ENCODE measurements at regions not wholly inside any gene's neighbourhood (a gene's known extent, or its start where the extent isn't known, plus 50 kb on each side); places are given as distances from the start of the nearest gene placed in this dataset.

- intact Hi-C loops (cut with DNase I; ENCODE audit: low total_unique reads) (no loop called here), in situ Hi-C loops (cut with MboI; ENCODE audit: low sequenced_read_pairs in 4 of 4) (no loop called here)
- DNase-seq (no peak), ATAC-seq (no peak)
- Histone ChIP-seq H3K9me3 (no peaks in the 10 kb centered on the region), H3K27ac (no peak overlapping the region), H3K4me1 (no peaks in the 10 kb centered on the region), H3K36me3 (no peaks in the 10 kb centered on the region), H3K4me3 (no peak overlapping the region), H3K27me3 (no peaks in the 10 kb centered on the region)
- TF ChIP-seq POLR2A (IDR thresholded peaks at IDR 0.05) (no peak), CTCF (IDR thresholded peaks at IDR 0.05 in 4 of 5, conservative IDR thresholded peaks at IDR 0.05 in 1 of 5) (no peak)
These were observed 149.8 kb upstream of the FREM2 start for GRCh38 chr13:38537051-38537450.

GRCh38 chr13:38538422-38538821 lies 148.5 kb upstream of the FREM2 start:
- no peak for ATAC-seq
- in situ Hi-C loops (cut with MboI; ENCODE audit: low sequenced_read_pairs in 4 of 4): no loop called here
- H3K4me3 ChIP-seq: no peak overlapping the region
- intact Hi-C loops (cut with DNase I; ENCODE audit: low total_unique reads): no loop called here
- no peaks in the 10 kb centered on the region for H3K4me1 ChIP-seq
- H3K9me3 ChIP-seq: no peaks in the 10 kb centered on the region
- TF ChIP-seq POLR2A (IDR thresholded peaks at IDR 0.05) (no peak), CTCF (IDR thresholded peaks at IDR 0.05 in 4 of 5, conservative IDR thresholded peaks at IDR 0.05 in 1 of 5) (no peak)
- no peaks in the 10 kb centered on the region for H3K36me3 ChIP-seq
- H3K27ac ChIP-seq: no peak overlapping the region
- no peaks in the 10 kb centered on the region for H3K27me3 ChIP-seq
- DNase-seq: no peak

DNA sequence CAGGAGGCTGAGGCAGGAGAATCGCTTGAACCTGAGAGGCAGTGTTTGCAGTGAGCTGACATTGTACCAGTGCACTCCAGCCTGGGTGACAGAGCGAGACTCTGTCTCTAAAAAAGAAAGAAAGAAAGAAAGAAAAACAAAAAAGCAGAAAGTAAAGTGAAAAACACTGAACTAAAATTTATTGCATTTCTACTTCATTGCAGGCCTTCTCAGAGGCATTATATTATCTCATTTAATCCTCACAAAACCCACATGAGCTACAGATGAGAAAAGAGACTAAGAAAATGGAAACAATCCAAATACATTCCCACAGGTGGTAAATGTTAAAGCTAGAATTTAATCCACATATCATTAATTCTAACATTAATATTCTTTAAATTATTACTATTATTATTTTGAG lies 147.2 kb upstream of the FREM2 start:
- no peak overlapping the region for H3K27ac ChIP-seq
- no peaks in the 10 kb centered on the region for H3K4me1 ChIP-seq
- TF ChIP-seq POLR2A (IDR thresholded peaks at IDR 0.05) (no peak), CTCF (IDR thresholded peaks at IDR 0.05 in 4 of 5, conservative IDR thresholded peaks at IDR 0.05 in 1 of 5) (no peak)
- in situ Hi-C loops (cut with MboI; ENCODE audit: low sequenced_read_pairs in 4 of 4): no loop called here
- no peaks in the 10 kb centered on the region for H3K36me3 ChIP-seq
- no peak overlapping the region for H3K4me3 ChIP-seq
- DNase-seq: no peak
- H3K27me3 ChIP-seq: no peaks in the 10 kb centered on the region
- intact Hi-C loops (cut with DNase I; ENCODE audit: low total_unique reads): no loop called here
- H3K9me3 ChIP-seq: no peaks in the 10 kb centered on the region
- no peak for ATAC-seq

DNA sequence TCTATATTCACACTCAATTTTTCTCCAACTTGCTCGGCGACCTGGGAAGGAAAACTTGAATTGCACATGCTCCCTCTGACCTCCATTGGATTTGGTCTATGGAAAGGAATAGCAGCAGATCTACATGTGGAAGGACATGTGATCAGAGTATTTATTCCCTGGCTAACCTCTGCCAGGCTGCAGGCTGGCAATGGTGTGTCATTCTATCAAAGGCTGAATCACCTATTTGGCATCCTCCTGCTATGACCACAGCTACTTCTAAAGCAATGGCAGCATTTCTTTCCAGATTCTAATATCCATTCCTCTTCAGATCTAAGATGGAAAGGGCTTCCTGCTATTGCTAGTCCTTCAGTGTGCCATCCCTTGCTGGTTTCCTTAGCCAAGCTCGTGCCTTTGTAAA lies 144.3 kb upstream of the FREM2 start:
- no peak for DNase-seq
- no peaks in the 10 kb centered on the region for H3K27me3 ChIP-seq
- in situ Hi-C loops (cut with MboI; ENCODE audit: low sequenced_read_pairs in 4 of 4) (no loop called here), intact Hi-C loops (cut with DNase I; ENCODE audit: low total_unique reads) (no loop called here)
- H3K4me1 ChIP-seq: no peaks in the 10 kb centered on the region
- no peak overlapping the region for H3K27ac ChIP-seq
- no peaks in the 10 kb centered on the region for H3K36me3 ChIP-seq
- no peak for ATAC-seq
- TF ChIP-seq POLR2A (IDR thresholded peaks at IDR 0.05) (no peak), CTCF (IDR thresholded peaks at IDR 0.05 in 4 of 5, conservative IDR thresholded peaks at IDR 0.05 in 1 of 5) (no peak)
- no peak overlapping the region for H3K4me3 ChIP-seq
- H3K9me3 ChIP-seq: no peaks in the 10 kb centered on the region

DNA sequence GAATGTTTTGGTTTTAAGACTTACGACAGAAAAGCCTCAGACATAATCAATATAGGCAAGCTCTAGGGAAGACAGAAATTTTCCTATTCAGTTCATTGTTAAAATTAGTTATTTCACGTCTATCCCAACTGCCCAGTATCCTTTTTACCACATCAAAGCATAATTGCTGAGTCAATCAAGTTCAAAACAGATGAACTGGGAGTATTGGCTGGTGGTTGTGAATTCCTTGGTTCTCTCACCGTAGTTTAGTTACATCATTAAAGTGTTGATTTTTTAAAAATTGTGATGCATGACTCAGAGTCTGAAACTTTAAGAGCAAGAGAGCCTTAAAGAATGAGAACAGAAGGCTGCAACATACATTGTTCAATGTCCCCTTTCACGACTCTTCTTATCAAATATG lies 143.3 kb upstream of the FREM2 start:
- TF ChIP-seq CTCF (IDR thresholded peaks at IDR 0.05 in 4 of 5, conservative IDR thresholded peaks at IDR 0.05 in 1 of 5): no peak
- TF ChIP-seq POLR2A (IDR thresholded peaks at IDR 0.05): no peak
- intact Hi-C loops (cut with DNase I; ENCODE audit: low total_unique reads): no loop called here

More for the DNA sequence above, 143.3 kb upstream of the FREM2 start:
- DNase-seq: no peak
- Histone ChIP-seq H3K27ac (no peak overlapping the region), H3K36me3 (no peaks in the 10 kb centered on the region), H3K9me3 (no peaks in the 10 kb centered on the region), H3K4me1 (no peaks in the 10 kb centered on the region), H3K4me3 (no peak overlapping the region), H3K27me3 (no peaks in the 10 kb centered on the region)
- no peak for ATAC-seq
- in situ Hi-C loops (cut with MboI; ENCODE audit: low sequenced_read_pairs in 4 of 4): no loop called here
